ENCODE measurements at regions not wholly inside any gene's neighbourhood (a gene's known extent, or its start where the extent isn't known, plus 50 kb on each side); places are given as distances from the start of the nearest gene placed in this dataset.

- no peak for TF ChIP-seq CSRNP3 (CRISPR knock-in tag; IDR thresholded peaks at IDR 0.05)
- TF ChIP-seq ZFP30 (CRISPR knock-in tag; IDR thresholded peaks at IDR 0.05), result no peak
- no peak for TF ChIP-seq ARNTL (CRISPR knock-in tag; IDR thresholded peaks at IDR 0.05; ENCODE audit: borderline replicate concordance, low read depth)
- TF ChIP-seq OSR1 (CRISPR knock-in tag; IDR thresholded peaks at IDR 0.05), result no peak
- no peak for TF ChIP-seq RARB (CRISPR knock-in tag; IDR thresholded peaks at IDR 0.05)
- TF ChIP-seq ISL1 (CRISPR knock-in tag; IDR thresholded peaks at IDR 0.05), result no peak
- TF ChIP-seq PATZ1 (CRISPR knock-in tag; IDR thresholded peaks at IDR 0.05; ENCODE audit: borderline replicate concordance), result no peak
- no peak for TF ChIP-seq ZNF8 (CRISPR knock-in tag; IDR thresholded peaks at IDR 0.05)
- TF ChIP-seq ZNF70 (CRISPR knock-in tag; IDR thresholded peaks at IDR 0.05), result no peak
- no peak for TF ChIP-seq CREB5 (CRISPR knock-in tag; IDR thresholded peaks at IDR 0.05; ENCODE audit: low read depth)
- no peak for TF ChIP-seq SNAI2 (CRISPR knock-in tag; IDR thresholded peaks at IDR 0.05)
- TF ChIP-seq CSDC2 (CRISPR knock-in tag; IDR thresholded peaks at IDR 0.05), result no peak
- TF ChIP-seq ESRRG (CRISPR knock-in tag; IDR thresholded peaks at IDR 0.05), result no peak
- no peak for TF ChIP-seq POU6F1 (CRISPR knock-in tag; IDR thresholded peaks at IDR 0.05; ENCODE audit: borderline replicate concordance, low read depth)
These were observed 1606.2 kb upstream of the NUDT12 start for GRCh38 chr5:105168806-105169205.
